ENCODE measurements at regions not wholly inside any gene's neighbourhood (a gene's known extent, or its start where the extent isn't known, plus 50 kb on each side); places are given as distances from the start of the nearest gene placed in this dataset.

DNA sequence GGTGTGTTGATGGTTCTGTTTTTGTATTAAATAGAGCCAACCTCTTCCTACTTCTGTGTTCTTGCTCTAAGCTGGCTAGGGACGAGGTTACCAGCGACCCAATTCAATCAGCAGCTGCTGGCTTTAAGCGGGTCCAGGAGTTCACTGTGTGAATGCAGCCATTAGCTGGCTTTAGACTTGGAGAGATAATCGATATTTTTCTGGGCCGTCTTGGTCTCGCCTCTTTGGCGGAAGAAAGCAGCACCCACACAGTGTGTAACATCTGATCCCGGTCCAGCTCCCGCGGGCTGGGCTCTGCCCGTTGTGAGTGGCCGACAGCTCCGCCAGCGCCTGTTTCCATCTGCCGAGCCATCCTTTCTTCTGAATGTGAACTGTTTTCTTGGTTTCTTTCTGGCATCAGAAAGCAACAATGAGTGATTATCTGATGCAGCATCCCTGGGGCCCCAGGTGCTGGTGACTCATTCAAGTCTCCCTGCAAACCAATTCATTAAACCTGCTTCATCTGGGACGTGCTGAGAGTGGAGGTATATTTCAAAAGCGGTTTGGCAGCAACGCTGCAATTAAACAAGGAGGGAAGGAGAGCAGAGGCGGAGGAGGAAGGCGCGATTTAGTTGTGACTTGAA lies 90.8 kb upstream of the IRX4 start:
- intact Hi-C loops (cut with DNase I) = no loop called here
- Histone ChIP-seq H3K9me3 (no peaks in the 10 kb centered on the region), H3K4me1 (ENCODE audit: insufficient read depth) (no peaks in the 10 kb centered on the region), H3K27me3 (no peaks in the 10 kb centered on the region), H3K27ac (no peak overlapping the region), H3K4me3 (no peak overlapping the region), H3K36me3 (no peaks in the 10 kb centered on the region)
- TF ChIP-seq EP300 (IDR thresholded peaks at IDR 0.05) (no peak), POLR2A (IDR thresholded peaks at IDR 0.05) (no peak)
- TF ChIP-seq, protein P1, sequence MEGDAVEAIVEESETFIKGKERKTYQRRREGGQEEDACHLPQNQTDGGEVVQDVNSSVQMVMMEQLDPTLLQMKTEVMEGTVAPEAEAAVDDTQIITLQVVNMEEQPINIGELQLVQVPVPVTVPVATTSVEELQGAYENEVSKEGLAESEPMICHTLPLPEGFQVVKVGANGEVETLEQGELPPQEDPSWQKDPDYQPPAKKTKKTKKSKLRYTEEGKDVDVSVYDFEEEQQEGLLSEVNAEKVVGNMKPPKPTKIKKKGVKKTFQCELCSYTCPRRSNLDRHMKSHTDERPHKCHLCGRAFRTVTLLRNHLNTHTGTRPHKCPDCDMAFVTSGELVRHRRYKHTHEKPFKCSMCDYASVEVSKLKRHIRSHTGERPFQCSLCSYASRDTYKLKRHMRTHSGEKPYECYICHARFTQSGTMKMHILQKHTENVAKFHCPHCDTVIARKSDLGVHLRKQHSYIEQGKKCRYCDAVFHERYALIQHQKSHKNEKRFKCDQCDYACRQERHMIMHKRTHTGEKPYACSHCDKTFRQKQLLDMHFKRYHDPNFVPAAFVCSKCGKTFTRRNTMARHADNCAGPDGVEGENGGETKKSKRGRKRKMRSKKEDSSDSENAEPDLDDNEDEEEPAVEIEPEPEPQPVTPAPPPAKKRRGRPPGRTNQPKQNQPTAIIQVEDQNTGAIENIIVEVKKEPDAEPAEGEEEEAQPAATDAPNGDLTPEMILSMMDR (IDR thresholded peaks at IDR 0.05) = no peak
- DNase-seq = no peak
- WGBS, 3 donors = 67 to 72% (median 68%) methylated on average over 21 of the region's 21 CpGs

- H3K36me3 ChIP-seq = no peaks in the 10 kb centered on the region
- H3K27me3 ChIP-seq = no peaks in the 10 kb centered on the region
- intact Hi-C loops (cut with DNase I) = no loop called here
- no peaks in the 10 kb centered on the region for H3K9me3 ChIP-seq
- no peak for DNase-seq
- H3K4me1 ChIP-seq (ENCODE audit: insufficient read depth) = no peaks in the 10 kb centered on the region
- 87 to 94% (median 91%) methylated on average over 11 to 13 of the region's 13 CpGs for WGBS, 3 donors
- no peak overlapping the region for H3K27ac ChIP-seq
- no peak for TF ChIP-seq EP300 (IDR thresholded peaks at IDR 0.05)
- no peak for TF ChIP-seq POLR2A (IDR thresholded peaks at IDR 0.05)
- TF ChIP-seq, protein P1 (IDR thresholded peaks at IDR 0.05) = no peak
- no peak overlapping the region for H3K4me3 ChIP-seq
These were observed 89.2 kb upstream of the IRX4 start for GRCh38 chr5:1971944-1972343.

DNA sequence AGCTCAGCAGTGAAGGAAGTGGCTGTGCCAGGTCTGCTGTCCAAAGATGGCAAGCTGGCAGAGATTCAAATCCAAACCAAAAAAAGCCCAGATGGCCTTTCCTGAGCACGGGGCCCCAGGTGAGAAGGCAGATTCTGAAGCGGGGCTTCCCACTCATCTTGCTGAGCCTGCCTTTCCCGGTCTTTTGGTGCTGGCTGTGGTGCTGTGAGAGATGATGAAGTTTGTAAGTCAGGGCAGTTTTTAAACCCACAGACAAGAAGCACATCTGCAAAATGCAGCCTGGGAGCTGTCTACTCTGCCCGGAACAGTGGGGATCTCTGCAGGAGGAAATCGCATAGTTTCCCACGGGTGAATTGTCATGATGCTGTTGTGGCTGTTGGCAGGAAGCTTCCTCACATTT lies 85.0 kb upstream of the IRX4 start:
- Histone ChIP-seq H3K4me1 (ENCODE audit: insufficient read depth) (no peaks in the 10 kb centered on the region), H3K36me3 (no peaks in the 10 kb centered on the region), H3K27me3 (no peaks in the 10 kb centered on the region), H3K27ac (no peak overlapping the region), H3K9me3 (no peaks in the 10 kb centered on the region), H3K4me3 (no peak overlapping the region)
- 30 to 35% (median 33%) methylated on average over 6 of the region's 6 CpGs for WGBS, 3 donors
- no peak for DNase-seq
- TF ChIP-seq POLR2A (IDR thresholded peaks at IDR 0.05) = no peak
- TF ChIP-seq EP300 (IDR thresholded peaks at IDR 0.05) = no peak
- TF ChIP-seq, protein P1 (IDR thresholded peaks at IDR 0.05) = no peak
- intact Hi-C loops (cut with DNase I) = no loop called here

GRCh38 chr5:1966461-1966860 lies 83.7 kb upstream of the IRX4 start:
- 74 to 82% (median 76%) methylated on average over 9 of the region's 9 CpGs for WGBS, 3 donors
- intact Hi-C loops (cut with DNase I) = no loop called here
- Histone ChIP-seq H3K9me3 (no peaks in the 10 kb centered on the region), H3K27ac (no peak overlapping the region), H3K4me3 (no peak overlapping the region), H3K36me3 (no peaks in the 10 kb centered on the region), H3K4me1 (ENCODE audit: insufficient read depth) (no peaks in the 10 kb centered on the region), H3K27me3 (no peaks in the 10 kb centered on the region)
- no peak for DNase-seq
- no peak for TF ChIP-seq POLR2A (IDR thresholded peaks at IDR 0.05)

DNA sequence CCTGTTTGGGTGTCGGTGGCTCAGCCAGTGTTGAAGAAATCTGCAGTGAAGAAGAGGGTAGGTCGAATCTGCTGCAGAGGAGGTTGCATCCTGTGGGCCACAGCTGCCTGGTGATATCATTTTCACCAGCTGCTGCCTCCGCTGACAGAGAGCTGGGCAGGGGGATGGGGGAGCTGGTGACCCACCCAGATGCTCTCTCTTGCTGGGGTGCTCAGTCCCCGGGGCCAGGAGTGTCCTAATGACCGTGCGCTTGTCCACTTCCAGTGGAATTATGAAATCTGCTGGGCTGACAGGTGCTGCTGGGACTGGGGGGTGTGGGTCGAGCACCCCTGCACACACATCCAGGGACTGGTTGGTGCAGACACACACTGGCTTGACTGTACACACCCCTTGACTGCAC lies 83.2 kb upstream of the IRX4 start:
- no peak overlapping the region for H3K4me3 ChIP-seq
- WGBS, 3 donors = 74 to 81% (median 76%) methylated on average over 5 to 7 of the region's 7 CpGs
- no peaks in the 10 kb centered on the region for H3K4me1 ChIP-seq (ENCODE audit: insufficient read depth)
- H3K9me3 ChIP-seq = no peaks in the 10 kb centered on the region
- DNase-seq = no peak
- H3K27me3 ChIP-seq = no peaks in the 10 kb centered on the region
- H3K27ac ChIP-seq = no peak overlapping the region
- H3K36me3 ChIP-seq = no peaks in the 10 kb centered on the region
- no peak for TF ChIP-seq POLR2A (IDR thresholded peaks at IDR 0.05)
- no peak for TF ChIP-seq EP300 (IDR thresholded peaks at IDR 0.05)
- TF ChIP-seq, protein P1 (IDR thresholded peaks at IDR 0.05) = no peak
- intact Hi-C loops (cut with DNase I) = no loop called here

Measured in ovary (tissue), 7 donors.